CD8-positive, alpha-beta memory T cell (primary cell): ENCODE measurements at regions not wholly inside any gene's neighbourhood (a gene's known extent, or its start where the extent isn't known, plus 50 kb on each side); places are given as distances from the start of the nearest gene placed in this dataset.
A peak's percentile ranks its signal among the peaks of the same experiment; 100 is the strongest.
"Not testable (repeated sequence)": the region's sequence is repeated elsewhere in the genome, so short reads cannot be mapped to it uniquely, and the experiment has no call there.

Experiments
- CTCF ChIA-PET: fragments of 350-600 bp; sonication (Branson Sonifier 250); formaldehyde crosslinking; loops from one replicate; lab custom pipeline; 2021; ENCODE audit warnings: antibody characterized with exemption; lab: Charles Lee
- POLR2A ChIA-PET: fragments of 350-600 bp; sonication (Branson Sonifier 250); formaldehyde crosslinking; loops from one replicate; lab custom pipeline; 2021; ENCODE audit warnings: antibody characterized with exemption; lab: Charles Lee
- DNase-seq, 5 donors: peaks; one replicate each; pipeline versions ENCODE4 v3.0.0 to v3.0.0-alpha.2; 2020 to 2022; ENCODE audit warnings: mixed read lengths in 1 of 5
- H3K27ac ChIP-seq: one replicate; pipeline ENCODE4 v1.7.0; 2013; ENCODE audit warnings: low read depth, mild to moderate bottlenecking, low read length, moderate library complexity
- H3K27me3 ChIP-seq: 2 replicates; pipeline ENCODE4 v1.7.0; 2013; ENCODE audit warnings: low read length, mild to moderate bottlenecking; ENCODE audit not compliant: insufficient read depth, poor library complexity, severe bottlenecking
- H3K36me3 ChIP-seq: 2 replicates; pipeline ENCODE4 v1.7.0; 2013; ENCODE audit warnings: mild to moderate bottlenecking, low read length, moderate library complexity; ENCODE audit not compliant: insufficient read depth
- H3K4me1 ChIP-seq: 2 replicates; pipeline ENCODE4 v1.7.0; 2013; ENCODE audit warnings: mild to moderate bottlenecking, low read length, moderate library complexity; ENCODE audit not compliant: insufficient read depth
- H3K4me3 ChIP-seq: 2 replicates; pipeline ENCODE4 v1.7.0; 2013; ENCODE audit warnings: mild to moderate bottlenecking, low read length
- H3K9me3 ChIP-seq: 2 replicates; pipeline ENCODE4 v1.7.0; 2013; ENCODE audit warnings: mild to moderate bottlenecking, low read length
- H3K27ac Mint-ChIP-seq, 8 donors: one replicate each; pipeline ENCODE4 v1.8.0; 2020 to 2021; ENCODE audit warnings: mixed read lengths in 8 of 8, mild to moderate bottlenecking in 6 of 8, inconsistent platforms in 3 of 8, moderate library complexity in 3 of 8
- H3K27me3 Mint-ChIP-seq, 2 donors: one replicate each; pipeline ENCODE4 v1.8.0; 2020 to 2021; ENCODE audit warnings: mixed read lengths in 2 of 2, mild to moderate bottlenecking in 1 of 2, moderate library complexity in 1 of 2
- H3K36me3 Mint-ChIP-seq, 3 donors: one replicate each; pipeline ENCODE4 v1.8.0; 2020 to 2021; ENCODE audit warnings: mixed read lengths in 3 of 3, inconsistent platforms in 1 of 3, mild to moderate bottlenecking in 1 of 3
- H3K4me1 Mint-ChIP-seq, 3 donors: one replicate each; pipeline ENCODE4 v1.8.0; 2020 to 2021; ENCODE audit warnings: mixed read lengths in 3 of 3, inconsistent platforms in 1 of 3, mild to moderate bottlenecking in 1 of 3
- H3K4me3 Mint-ChIP-seq, 7 donors: one replicate each; pipeline ENCODE4 v1.8.0; 2020 to 2021; ENCODE audit warnings: mixed read lengths in 7 of 7, mild to moderate bottlenecking in 6 of 7, moderate library complexity in 4 of 7, inconsistent platforms in 2 of 7
- H3K9me3 Mint-ChIP-seq, 5 donors: one replicate each; pipeline ENCODE4 v1.8.0; 2020 to 2022; ENCODE audit warnings: mixed read lengths in 5 of 5, mild to moderate bottlenecking in 3 of 5, moderate library complexity in 2 of 5, inconsistent platforms in 1 of 5

DNA sequence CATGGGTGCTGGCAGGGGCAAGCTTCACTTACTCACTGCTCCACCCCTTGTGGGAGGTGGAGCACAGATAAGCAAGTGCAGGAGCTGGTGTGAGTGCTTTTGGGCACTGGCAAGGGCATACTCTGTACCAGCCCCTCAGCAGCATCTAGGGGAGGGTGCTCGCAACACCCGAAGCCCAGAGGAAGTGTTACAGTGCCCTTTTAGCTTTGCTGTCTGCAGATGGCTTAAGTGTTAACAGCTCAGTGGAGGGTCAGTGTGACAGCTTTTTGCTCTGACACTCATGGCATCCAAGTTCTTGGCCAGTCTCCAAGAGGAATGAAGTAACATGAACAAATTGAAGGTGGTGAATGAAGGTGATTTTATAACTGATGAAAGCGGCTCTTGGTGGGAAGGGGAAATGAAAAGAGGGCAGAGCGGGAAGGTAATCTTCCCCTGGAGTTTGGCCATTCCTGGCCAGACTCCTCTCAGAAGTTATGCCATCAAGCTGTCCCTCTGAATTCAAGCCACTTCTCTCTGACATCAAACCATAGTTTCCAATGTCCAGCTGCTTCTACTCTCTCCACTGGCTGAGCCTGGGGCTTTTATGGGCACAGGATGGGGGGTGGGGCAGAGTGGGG is 862.5 kb downstream of the KCNMA1 start:
- Histone ChIP-seq H3K27ac (no peak overlapping the region), H3K36me3 (no peaks in the 10 kb centered on the region), H3K4me3 (no peak overlapping the region), H3K4me1 (no peaks in the 10 kb centered on the region), H3K9me3 (no peaks in the 10 kb centered on the region), H3K27me3 (no peaks in the 10 kb centered on the region)
- Mint-ChIP-seq H3K4me3 (no peak overlapping the region), H3K4me1 (no peaks in the 10 kb centered on the region), H3K27me3 (peaks cover 0 to 1% of the 10 kb centered on the region in 2 donors), H3K27ac (no peak overlapping the region), H3K36me3 (no peaks in the 10 kb centered on the region), H3K9me3 (peaks cover 7 to 18% (median 13%) of the 10 kb centered on the region in 5 donors)
- POLR2A ChIA-PET = no interaction called here
- DNase-seq = no peak
- CTCF ChIA-PET = no interaction called here

DNA sequence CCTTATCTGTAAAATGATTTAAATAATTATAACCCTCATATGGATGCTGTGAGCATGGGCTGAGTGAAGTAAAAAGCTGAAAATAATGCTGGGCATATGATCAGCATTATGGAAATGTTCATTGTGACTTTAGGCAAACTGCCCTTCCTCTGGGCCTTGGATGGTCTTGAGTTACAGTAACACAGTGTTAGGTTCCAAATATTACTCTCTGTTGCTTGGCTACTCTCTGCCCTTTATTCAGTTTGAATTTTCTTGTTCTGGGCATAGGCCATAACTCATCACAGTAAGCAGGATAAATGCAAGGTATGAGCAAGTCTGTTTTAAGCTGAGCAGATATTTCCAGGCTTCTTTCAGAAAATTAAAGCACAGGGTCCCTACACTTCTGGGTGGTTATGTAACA is 868.0 kb downstream of the KCNMA1 start:
- H3K9me3 ChIP-seq = no peaks in the 10 kb centered on the region
- no peaks in the 10 kb centered on the region for H3K4me1 ChIP-seq
- H3K36me3 ChIP-seq = no peaks in the 10 kb centered on the region
- no peak for DNase-seq
- CTCF ChIA-PET = no interaction called here
- H3K9me3 Mint-ChIP-seq = peaks cover 3 to 13% (median 7%) of the 10 kb centered on the region in 5 donors
- no peak overlapping the region for H3K27ac ChIP-seq
- no peak overlapping the region for H3K4me3 Mint-ChIP-seq
- no peaks in the 10 kb centered on the region for H3K4me1 Mint-ChIP-seq
- H3K27me3 Mint-ChIP-seq = peaks cover 0 to 3% of the 10 kb centered on the region in 2 donors
- H3K36me3 Mint-ChIP-seq = no peaks in the 10 kb centered on the region
- H3K27me3 ChIP-seq = no peaks in the 10 kb centered on the region
- H3K27ac Mint-ChIP-seq = no peak overlapping the region
- H3K4me3 ChIP-seq = no peak overlapping the region
- POLR2A ChIA-PET = no interaction called here

DNA sequence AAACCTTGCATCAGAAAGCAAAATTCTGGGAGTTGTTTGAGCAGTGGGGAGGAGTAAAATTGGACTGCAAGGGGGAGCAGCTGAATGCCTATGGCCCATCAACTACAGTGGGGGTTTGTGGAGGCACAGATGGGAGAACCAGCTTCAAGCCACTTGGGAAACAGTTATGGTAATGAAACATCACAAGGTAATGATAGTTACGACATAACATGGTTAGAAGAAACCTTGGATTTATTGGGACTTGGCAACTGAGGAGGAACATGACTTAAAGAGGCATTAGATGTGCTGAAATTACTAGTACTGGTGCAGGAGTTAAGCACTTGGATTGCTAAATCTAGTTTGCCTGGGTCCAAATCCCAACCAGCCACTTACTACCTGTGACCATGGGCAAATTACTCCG is 868.4 kb downstream of the KCNMA1 start:
- DNase-seq = no peak
- H3K36me3 ChIP-seq = no peaks in the 10 kb centered on the region
- no peaks in the 10 kb centered on the region for H3K27me3 ChIP-seq
- Mint-ChIP-seq H3K27me3 (peaks cover 0 to 3% of the 10 kb centered on the region in 2 donors), H3K4me3 (no peak overlapping the region), H3K36me3 (no peaks in the 10 kb centered on the region), H3K27ac (peak overlapping the region in 1 of 8 donors; percentile 21), H3K9me3 (peaks cover under 1 to 12% (median 5%) of the 10 kb centered on the region in 5 donors), H3K4me1 (no peaks in the 10 kb centered on the region)
- no peak overlapping the region for H3K4me3 ChIP-seq
- ChIA-PET POLR2A (no interaction called here), CTCF (no interaction called here)
- no peaks in the 10 kb centered on the region for H3K9me3 ChIP-seq
- no peaks in the 10 kb centered on the region for H3K4me1 ChIP-seq
- no peak overlapping the region for H3K27ac ChIP-seq

DNA sequence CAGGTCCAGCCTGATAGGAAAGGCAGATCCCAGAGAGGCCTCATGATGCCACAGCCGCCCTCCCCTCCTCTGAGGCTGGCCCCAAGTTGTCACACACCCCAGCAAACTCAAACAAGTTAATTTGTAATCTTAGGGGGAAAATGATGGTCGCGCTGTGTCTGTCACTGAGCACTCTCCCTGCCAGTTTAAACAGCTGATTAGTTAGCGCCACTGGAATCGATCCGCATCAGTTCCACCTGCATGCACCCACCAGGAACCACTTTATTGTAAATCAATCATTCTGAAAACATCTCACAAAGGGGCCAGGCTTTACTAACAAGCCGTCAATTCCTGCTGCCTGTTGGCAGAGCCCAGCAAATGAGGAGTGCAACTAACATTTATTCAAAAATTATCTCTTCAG is 870.9 kb downstream of the KCNMA1 start:
- Mint-ChIP-seq H3K27ac (no peak overlapping the region), H3K27me3 (peaks cover 0 to 3% of the 10 kb centered on the region in 2 donors), H3K4me3 (no peak overlapping the region), H3K36me3 (no peaks in the 10 kb centered on the region), H3K9me3 (peaks cover 0 to 9% (median 2%) of the 10 kb centered on the region in 5 donors), H3K4me1 (no peaks in the 10 kb centered on the region)
- Histone ChIP-seq H3K4me3 (no peak overlapping the region), H3K36me3 (no peaks in the 10 kb centered on the region), H3K4me1 (no peaks in the 10 kb centered on the region), H3K27ac (no peak overlapping the region), H3K27me3 (no peaks in the 10 kb centered on the region), H3K9me3 (no peaks in the 10 kb centered on the region)
- DNase-seq = no peak
- CTCF ChIA-PET = no interaction called here
- POLR2A ChIA-PET = no interaction called here

DNA sequence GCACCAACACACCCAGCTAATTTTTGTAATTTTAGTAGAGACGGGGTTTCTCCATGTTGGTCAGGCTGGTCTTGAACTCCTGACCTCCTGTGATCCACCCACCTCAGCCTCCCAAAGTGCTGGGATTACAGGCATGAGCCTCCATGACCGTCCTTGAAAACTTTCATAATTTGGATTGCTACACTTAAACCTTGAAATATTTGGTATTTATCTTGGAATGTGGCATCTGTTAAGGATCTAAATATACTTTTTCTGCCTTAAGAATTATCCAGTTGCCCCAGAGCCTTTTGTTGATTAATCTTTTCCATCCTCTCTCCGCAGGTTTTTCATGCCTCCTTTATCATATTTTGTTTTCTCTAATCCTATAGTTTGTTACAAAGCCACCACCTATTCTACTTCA is 872.7 kb downstream of the KCNMA1 start:
- DNase-seq, H3K36me3 Mint-ChIP-seq, H3K4me3 ChIP-seq, H3K27me3 ChIP-seq, H3K4me3 Mint-ChIP-seq, H3K9me3 Mint-ChIP-seq, H3K4me1 ChIP-seq, H3K4me1 Mint-ChIP-seq, CTCF ChIA-PET, H3K9me3 ChIP-seq, H3K27me3 Mint-ChIP-seq, H3K36me3 ChIP-seq, H3K27ac Mint-ChIP-seq, H3K27ac ChIP-seq, POLR2A ChIA-PET: not testable (repeated sequence)

DNA sequence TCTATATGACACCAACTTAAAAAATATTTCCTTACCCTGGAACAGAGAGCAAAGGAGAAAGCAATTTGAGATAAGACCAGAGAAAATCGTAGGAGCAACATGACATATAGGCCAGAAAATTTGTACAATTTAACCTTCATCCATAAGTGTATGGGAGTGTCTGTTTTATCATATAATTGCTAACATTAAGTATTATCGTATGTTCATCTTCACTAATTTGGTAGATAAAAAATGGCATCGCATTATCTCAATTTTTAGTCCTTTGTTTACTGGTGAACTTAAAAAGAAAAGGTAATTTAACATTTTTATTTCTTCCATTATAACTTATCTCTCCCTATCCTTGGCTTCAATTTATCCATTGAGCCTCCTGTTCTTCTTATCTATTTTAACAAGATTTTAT is 873.4 kb downstream of the KCNMA1 start:
- no peak overlapping the region for H3K27ac Mint-ChIP-seq
- no peak overlapping the region for H3K4me3 ChIP-seq
- no peaks in the 10 kb centered on the region for H3K36me3 ChIP-seq
- no peak overlapping the region for H3K4me3 Mint-ChIP-seq
- H3K4me1 Mint-ChIP-seq = no peaks in the 10 kb centered on the region
- no peaks in the 10 kb centered on the region for H3K27me3 ChIP-seq
- POLR2A ChIA-PET = no interaction called here
- H3K9me3 ChIP-seq = no peaks in the 10 kb centered on the region
- DNase-seq = no peak
- CTCF ChIA-PET = no interaction called here
- H3K27ac ChIP-seq = no peak overlapping the region
- no peaks in the 10 kb centered on the region for H3K4me1 ChIP-seq
- peaks cover 0 to 3% of the 10 kb centered on the region in 2 donors for H3K27me3 Mint-ChIP-seq
- H3K9me3 Mint-ChIP-seq = peaks cover 0 to 9% (median 8%) of the 10 kb centered on the region in 5 donors
- H3K36me3 Mint-ChIP-seq = no peaks in the 10 kb centered on the region

DNA sequence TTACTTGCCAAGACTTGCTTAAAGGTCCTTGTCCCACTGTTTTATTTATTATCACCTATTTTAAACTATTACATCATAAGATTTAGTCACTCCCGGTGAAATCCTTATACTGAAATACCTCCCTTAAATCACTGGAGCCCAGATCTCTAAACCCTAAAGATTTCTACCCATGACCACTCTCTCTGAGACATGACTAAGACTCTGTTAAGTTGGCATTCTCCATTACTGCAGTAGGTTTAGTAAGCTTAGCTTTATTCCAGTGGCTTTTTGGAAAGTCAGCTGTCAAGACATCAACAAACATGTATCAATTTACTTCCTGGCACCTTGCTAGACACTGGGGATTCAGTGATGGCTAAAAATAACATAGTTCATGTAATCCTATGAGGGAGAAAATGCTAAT is 874.2 kb downstream of the KCNMA1 start:
- no peak for DNase-seq
- Histone ChIP-seq H3K27ac (no peak overlapping the region), H3K4me1 (no peaks in the 10 kb centered on the region), H3K4me3 (no peak overlapping the region), H3K36me3 (no peaks in the 10 kb centered on the region), H3K27me3 (no peaks in the 10 kb centered on the region), H3K9me3 (no peaks in the 10 kb centered on the region)
- no peaks in the 10 kb centered on the region for H3K36me3 Mint-ChIP-seq
- peaks cover 0 to 9% (median 8%) of the 10 kb centered on the region in 5 donors for H3K9me3 Mint-ChIP-seq
- H3K4me1 Mint-ChIP-seq = no peaks in the 10 kb centered on the region
- H3K27ac Mint-ChIP-seq = no peak overlapping the region
- H3K4me3 Mint-ChIP-seq = no peak overlapping the region
- POLR2A ChIA-PET = no interaction called here
- peaks cover 0 to 3% of the 10 kb centered on the region in 2 donors for H3K27me3 Mint-ChIP-seq
- CTCF ChIA-PET = no interaction called here

DNA sequence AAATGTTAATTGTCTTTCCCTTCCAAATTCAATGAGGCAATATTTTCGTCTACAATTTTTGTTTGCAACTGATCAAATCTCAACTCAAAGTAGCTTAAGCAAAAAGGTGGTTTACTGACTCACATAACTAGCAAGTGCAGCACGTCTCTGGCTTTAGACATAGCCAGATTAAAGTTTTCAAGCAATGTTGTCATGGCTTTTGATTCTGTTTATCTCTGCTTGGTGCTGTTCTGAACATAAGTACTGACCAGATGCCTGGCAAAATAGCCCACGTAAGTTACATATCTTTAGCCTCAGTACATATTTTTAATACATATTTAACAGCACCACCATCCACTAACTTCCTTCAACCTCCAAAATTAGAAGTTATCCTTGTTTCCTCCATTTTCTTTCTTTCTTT is 877.9 kb downstream of the KCNMA1 start:
- H3K4me1 Mint-ChIP-seq = no peaks in the 10 kb centered on the region
- POLR2A ChIA-PET = no interaction called here

More for the DNA sequence above, 877.9 kb downstream of the KCNMA1 start:
- Histone ChIP-seq H3K4me1 (no peaks in the 10 kb centered on the region), H3K36me3 (no peaks in the 10 kb centered on the region), H3K4me3 (no peak overlapping the region), H3K27me3 (no peaks in the 10 kb centered on the region), H3K9me3 (no peaks in the 10 kb centered on the region), H3K27ac (no peak overlapping the region)
- Mint-ChIP-seq H3K36me3 (no peaks in the 10 kb centered on the region), H3K9me3 (peaks cover 0 to 6% (median 4%) of the 10 kb centered on the region in 5 donors), H3K4me3 (no peak overlapping the region), H3K27me3 (no peaks in the 10 kb centered on the region), H3K27ac (no peak overlapping the region)
- DNase-seq = no peak
- CTCF ChIA-PET = no interaction called here
